Osteoblast (primary cell): ENCODE measurements at regions not wholly inside any gene's neighbourhood (a gene's known extent, or its start where the extent isn't known, plus 50 kb on each side); places are given as distances from the start of the nearest gene placed in this dataset.
A peak's percentile ranks its signal among the peaks of the same experiment; 100 is the strongest.

Experiments used
- DNase-seq: peaks from one replicate; pipeline ENCODE4 v3.0.0; 2011; ENCODE audit warnings: low spot score, mixed read lengths; ENCODE audit not compliant: insufficient read length; ENCODE audit errors: missing footprints
- H2AFZ ChIP-seq: 2 replicates; pipeline ENCODE4 v1.6.0; 2011; ENCODE audit warnings: mild to moderate bottlenecking, low read length
- H3K27ac ChIP-seq: 2 replicates; pipeline ENCODE4 v1.5.1; 2011; ENCODE audit warnings: mild to moderate bottlenecking, low read depth, low read length, moderate library complexity
- H3K27me3 ChIP-seq: 2 replicates; pipeline ENCODE4 v1.6.0; 2012; ENCODE audit warnings: mild to moderate bottlenecking, control low read depth, inconsistent platforms, low read length, moderate library complexity; ENCODE audit not compliant: insufficient read depth
- H3K36me3 ChIP-seq: 2 replicates; pipeline ENCODE4 v1.5.1; 2011; ENCODE audit warnings: mild to moderate bottlenecking, low read length, control low read depth, moderate library complexity; ENCODE audit not compliant: insufficient read depth
- H3K4me1 ChIP-seq: 2 replicates; pipeline ENCODE4 v1.5.1; 2011; ENCODE audit warnings: mild to moderate bottlenecking, low read length, control low read depth, moderate library complexity; ENCODE audit not compliant: insufficient read depth
- H3K4me2 ChIP-seq: 2 replicates; pipeline ENCODE4 v1.6.0; 2011; ENCODE audit warnings: mild to moderate bottlenecking, low read length; ENCODE audit not compliant: insufficient read depth
- H3K4me3 ChIP-seq: fragments of 200-600 bp; sonication (generic); 3 replicates; pipeline ENCODE4 v1.5.1; 2012; ENCODE audit warnings: mild to moderate bottlenecking, low read length, inconsistent platforms; ENCODE audit not compliant: insufficient read depth
- H3K79me2 ChIP-seq: 2 replicates; pipeline ENCODE4 v1.6.0; 2012; ENCODE audit warnings: mild to moderate bottlenecking, low read length, control low read depth, inconsistent platforms; ENCODE audit not compliant: insufficient read depth
- H3K9me3 ChIP-seq: 2 replicates; pipeline ENCODE4 v1.5.1; 2011; ENCODE audit warnings: low read depth, low read length, control low read depth
- H4K20me1 ChIP-seq: 2 replicates; pipeline ENCODE4 v1.6.0; 2012; ENCODE audit warnings: mild to moderate bottlenecking, low read length, control low read depth; ENCODE audit not compliant: insufficient read depth
- TF ChIP-seq, protein P1 (sequence below): IDR thresholded peaks from 2 replicates; pipeline ENCODE4 v1.5.1; 2011; ENCODE audit warnings: mild to moderate bottlenecking, low read depth, low read length, moderate library complexity; ENCODE audit errors: extremely low read depth

DNA sequence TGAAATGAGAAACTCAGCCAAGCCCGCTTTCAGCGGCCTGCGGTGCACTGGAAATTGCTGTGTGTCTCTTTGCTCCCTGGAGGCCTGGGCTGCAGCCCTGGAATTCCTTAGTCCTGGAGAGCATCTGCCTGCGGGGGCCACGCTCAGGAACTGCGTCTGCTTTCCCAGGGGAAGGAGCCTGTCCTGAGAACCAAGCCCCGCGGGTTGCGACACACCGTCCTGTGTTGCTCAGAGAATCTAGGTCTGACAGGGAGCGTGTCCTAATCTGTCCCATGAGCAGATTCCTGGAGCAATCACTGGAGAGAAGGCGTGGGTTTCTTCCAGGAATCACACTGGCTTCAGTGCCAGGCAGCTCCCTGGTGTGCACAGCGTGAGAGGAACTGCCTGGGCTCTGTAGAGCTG lies 708.1 kb downstream of the BRD1 start:
- DNase-seq = peak; percentile 51
- Histone ChIP-seq H3K4me3 (no peak overlapping the region), H2AFZ (no peak overlapping the region), H3K27me3 (no peaks in the 10 kb centered on the region), H3K27ac (no peak overlapping the region), H3K4me1 (no peaks in the 10 kb centered on the region), H4K20me1 (no peaks in the 10 kb centered on the region), H3K4me2 (no peak overlapping the region), H3K9me3 (peaks cover 1% of the 10 kb centered on the region), H3K36me3 (no peaks in the 10 kb centered on the region), H3K79me2 (no peaks in the 10 kb centered on the region)
- TF ChIP-seq, protein P1, sequence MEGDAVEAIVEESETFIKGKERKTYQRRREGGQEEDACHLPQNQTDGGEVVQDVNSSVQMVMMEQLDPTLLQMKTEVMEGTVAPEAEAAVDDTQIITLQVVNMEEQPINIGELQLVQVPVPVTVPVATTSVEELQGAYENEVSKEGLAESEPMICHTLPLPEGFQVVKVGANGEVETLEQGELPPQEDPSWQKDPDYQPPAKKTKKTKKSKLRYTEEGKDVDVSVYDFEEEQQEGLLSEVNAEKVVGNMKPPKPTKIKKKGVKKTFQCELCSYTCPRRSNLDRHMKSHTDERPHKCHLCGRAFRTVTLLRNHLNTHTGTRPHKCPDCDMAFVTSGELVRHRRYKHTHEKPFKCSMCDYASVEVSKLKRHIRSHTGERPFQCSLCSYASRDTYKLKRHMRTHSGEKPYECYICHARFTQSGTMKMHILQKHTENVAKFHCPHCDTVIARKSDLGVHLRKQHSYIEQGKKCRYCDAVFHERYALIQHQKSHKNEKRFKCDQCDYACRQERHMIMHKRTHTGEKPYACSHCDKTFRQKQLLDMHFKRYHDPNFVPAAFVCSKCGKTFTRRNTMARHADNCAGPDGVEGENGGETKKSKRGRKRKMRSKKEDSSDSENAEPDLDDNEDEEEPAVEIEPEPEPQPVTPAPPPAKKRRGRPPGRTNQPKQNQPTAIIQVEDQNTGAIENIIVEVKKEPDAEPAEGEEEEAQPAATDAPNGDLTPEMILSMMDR = no peak

DNA sequence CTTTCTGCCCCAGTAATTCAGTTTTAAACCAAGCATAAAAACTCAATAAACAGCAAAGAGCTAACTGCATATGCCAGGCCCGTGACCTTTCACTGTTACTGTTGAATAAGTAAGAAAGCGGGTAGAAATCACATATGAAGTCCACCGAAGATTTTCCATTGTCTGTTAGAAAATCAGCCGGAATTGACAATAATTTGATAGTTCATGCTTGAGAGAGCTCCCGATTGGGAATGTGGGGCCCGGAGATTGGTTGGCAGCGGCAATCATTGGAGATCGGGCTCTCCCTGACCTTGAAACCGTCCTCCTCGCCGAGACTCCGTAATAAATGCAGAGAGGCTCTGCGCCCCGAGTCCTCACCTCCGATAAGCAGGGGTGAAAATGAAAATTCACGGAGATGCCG lies 709.6 kb downstream of the BRD1 start:
- Histone ChIP-seq H3K36me3 (no peaks in the 10 kb centered on the region), H3K27me3 (no peaks in the 10 kb centered on the region), H3K79me2 (no peaks in the 10 kb centered on the region), H4K20me1 (no peaks in the 10 kb centered on the region), H2AFZ (no peak overlapping the region), H3K4me3 (no peak overlapping the region), H3K27ac (no peak overlapping the region), H3K4me1 (no peaks in the 10 kb centered on the region), H3K4me2 (no peak overlapping the region), H3K9me3 (peaks cover 4% of the 10 kb centered on the region)
- TF ChIP-seq, protein P1 = no peak
- DNase-seq = no peak

DNA sequence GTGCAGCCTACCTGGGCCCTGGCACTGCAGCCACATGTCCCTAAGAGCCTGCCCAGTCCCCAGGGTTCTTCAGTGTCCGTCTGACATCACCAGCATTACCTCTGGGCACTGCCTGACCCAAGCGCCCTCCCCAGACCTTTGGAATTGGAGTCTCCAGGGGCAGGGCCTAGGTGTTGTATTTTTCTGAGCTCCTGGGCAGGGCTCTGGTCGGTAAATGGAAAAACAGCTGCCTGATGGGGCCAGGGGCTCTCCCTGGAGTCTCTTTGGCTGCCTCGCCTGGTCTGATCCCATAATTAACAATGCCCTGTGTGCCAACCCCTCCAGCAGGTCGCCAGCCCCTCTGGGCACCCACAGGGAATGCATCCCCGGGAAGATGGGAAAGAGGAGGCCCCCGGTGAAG lies 710.2 kb downstream of the BRD1 start:
- Histone ChIP-seq H3K4me3 (no peak overlapping the region), H2AFZ (no peak overlapping the region), H3K36me3 (no peaks in the 10 kb centered on the region), H3K4me1 (no peaks in the 10 kb centered on the region), H3K4me2 (no peak overlapping the region), H3K27me3 (no peaks in the 10 kb centered on the region), H3K9me3 (peaks cover 4% of the 10 kb centered on the region), H3K27ac (no peak overlapping the region), H3K79me2 (no peaks in the 10 kb centered on the region), H4K20me1 (no peaks in the 10 kb centered on the region)
- peak; percentile 14 for DNase-seq
- TF ChIP-seq, protein P1 = no peak

DNA sequence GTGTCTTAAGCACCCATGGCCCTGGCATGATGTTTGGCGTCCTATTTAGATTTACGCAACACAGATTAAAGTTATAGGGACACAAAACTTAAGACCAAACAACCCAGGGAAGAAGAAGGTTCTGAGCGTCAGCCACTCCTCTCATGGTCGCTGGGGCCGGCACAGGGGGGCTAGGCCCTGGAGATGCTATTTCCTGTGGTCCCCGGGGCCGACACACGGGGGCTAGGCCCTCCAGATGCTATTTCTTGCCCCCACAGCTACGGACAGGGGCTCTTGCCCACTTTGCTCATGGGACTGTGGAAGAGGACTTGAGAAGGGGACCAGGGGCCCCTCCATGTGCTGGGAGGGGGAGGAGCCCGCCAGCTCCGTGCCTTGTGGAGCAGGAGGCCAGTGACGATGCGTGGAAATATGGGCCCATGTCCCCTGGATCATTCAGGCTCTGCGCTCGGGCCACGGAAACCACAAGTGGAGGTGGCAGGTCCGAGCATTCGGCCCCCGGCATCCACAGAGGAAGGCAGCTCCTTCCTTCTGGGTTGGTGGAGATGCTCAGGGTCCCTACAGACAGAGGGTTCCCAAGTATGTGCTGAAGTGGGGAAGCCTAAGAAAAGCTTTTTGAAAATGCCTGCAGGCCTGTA lies 711.1 kb downstream of the BRD1 start:
- H3K27me3 ChIP-seq = no peaks in the 10 kb centered on the region
- H3K79me2 ChIP-seq = no peaks in the 10 kb centered on the region
- H3K4me3 ChIP-seq = no peak overlapping the region
- no peaks in the 10 kb centered on the region for H3K4me1 ChIP-seq
- no peaks in the 10 kb centered on the region for H3K36me3 ChIP-seq
- no peak overlapping the region for H3K27ac ChIP-seq
- TF ChIP-seq, protein P1 = no peak
- peak; percentile 56 for DNase-seq
- peaks cover 4% of the 10 kb centered on the region for H3K9me3 ChIP-seq
- H3K4me2 ChIP-seq = no peak overlapping the region
- no peaks in the 10 kb centered on the region for H4K20me1 ChIP-seq
- no peak overlapping the region for H2AFZ ChIP-seq
